HL-60 (cell line): ENCODE measurements at regions not wholly inside any gene's neighbourhood (a gene's known extent, or its start where the extent isn't known, plus 50 kb on each side); places are given as distances from the start of the nearest gene placed in this dataset.

Experiments
- DNase-seq, 2 experiments: peaks; one replicate each; pipeline ENCODE4 v3.0.0-alpha.2; 2010 to 2020; ENCODE audit warnings: low read depth in 1 of 2, low spot score in 1 of 2
- H3K27ac ChIP-seq: fragments of 250-450 bp; sonication (Bioruptor Pico); replicated peaks from 2 replicates; pipeline ENCODE4 v1.5.1; 2020; ENCODE audit warnings: mild to moderate bottlenecking, moderate library complexity
- H3K27me3 ChIP-seq: fragments of 250-450 bp; sonication (Bioruptor Pico); 2 replicates; pipeline ENCODE4 v1.5.1; 2021; ENCODE audit warnings: mild to moderate bottlenecking, moderate library complexity; ENCODE audit not compliant: insufficient read depth, poor library complexity, severe bottlenecking
- H3K4me3 ChIP-seq: replicated peaks from 2 replicates; pipeline ENCODE4 v1.5.1; 2011; ENCODE audit warnings: mild to moderate bottlenecking, control low read depth, low read length; ENCODE audit not compliant: insufficient read depth
- CTCF ChIP-seq: IDR thresholded peaks from one replicate; pipeline ENCODE4 v1.5.1; 2011; ENCODE audit warnings: low read length, control low read depth, inconsistent platforms; ENCODE audit not compliant: insufficient read depth
- GABPA ChIP-seq: IDR thresholded peaks from 2 replicates; pipeline ENCODE4 v1.6.1; 2012; ENCODE audit warnings: low read depth
- POLR2AphosphoS5 ChIP-seq: IDR thresholded peaks from 2 replicates; pipeline ENCODE4 v1.6.1; 2012; ENCODE audit warnings: low read depth
- REST ChIP-seq: IDR thresholded peaks from 2 replicates; pipeline ENCODE4 v1.6.1; 2012; ENCODE audit warnings: low read depth; ENCODE audit not compliant: insufficient replicate concordance
- SPI1 ChIP-seq: IDR thresholded peaks from 2 replicates; pipeline ENCODE4 v1.6.1; 2012; ENCODE audit warnings: low read depth, mild to moderate bottlenecking, borderline replicate concordance

GRCh38 chr15:97790180-97790579 lies 170.3 kb upstream of the ARRDC4 start:
- H3K4me3 ChIP-seq, result no peak overlapping the region
- no peak for DNase-seq
- TF ChIP-seq REST (no peak), GABPA (no peak)
- H3K27ac ChIP-seq, result no peak overlapping the region
- no peaks in the 10 kb centered on the region for H3K27me3 ChIP-seq

- no peak for TF ChIP-seq REST
- TF ChIP-seq GABPA, result no peak
- TF ChIP-seq CTCF, result no peak
- no peak for TF ChIP-seq SPI1
- no peak for TF ChIP-seq POLR2AphosphoS5
- Histone ChIP-seq H3K27me3 (no peaks in the 10 kb centered on the region), H3K4me3 (no peak overlapping the region), H3K27ac (no peak overlapping the region)
- no peak for DNase-seq
These were observed 168.4 kb upstream of the ARRDC4 start for GRCh38 chr15:97791824-97792792.

- TF ChIP-seq CTCF, result no peak
- TF ChIP-seq GABPA, result no peak
- no peak for TF ChIP-seq REST
- no peak for TF ChIP-seq POLR2AphosphoS5
- TF ChIP-seq SPI1, result no peak
- DNase-seq, result no peak
- Histone ChIP-seq H3K27ac (no peak overlapping the region), H3K27me3 (peaks cover 3% of the 10 kb centered on the region), H3K4me3 (no peak overlapping the region)
These were observed 155.6 kb upstream of the ARRDC4 start for GRCh38 chr15:97804950-97805349.
